H1 (cell line): ENCODE measurements at regions not wholly inside any gene's neighbourhood (a gene's known extent, or its start where the extent isn't known, plus 50 kb on each side); places are given as distances from the start of the nearest gene placed in this dataset.

ENCODE experiments used
- CTCF ChIA-PET: fragments of 300-600 bp; sonication (Branson Sonifier 250); formaldehyde crosslinking; loops from one replicate; lab custom pipeline; 2021; ENCODE audit not compliant: partially characterized antibody; lab: Charles Lee
- POLR2A ChIA-PET: fragments of 300-600 bp; sonication (Branson Sonifier 250); formaldehyde crosslinking; loops from one replicate; lab custom pipeline; 2021; ENCODE audit warnings: inconsistent platforms; ENCODE audit not compliant: partially characterized antibody; lab: Charles Lee
- DNase-seq, 2 experiments: peaks; one replicate each; pipeline versions ENCODE4 v3.0.0 to v3.0.0-alpha.2; 2010 to 2022; ENCODE audit warnings: low spot score in 2 of 2, low read depth in 1 of 2, mixed read lengths in 1 of 2
- FAIRE-seq: peaks from 2 replicates; lab custom pipeline; 2011; peaks lifted over from hg19 to GRCh38; lab: Jason Lieb, UNC
- H2AFZ ChIP-seq: 2 replicates; pipeline ENCODE4 v1.8.1; 2012; ENCODE audit warnings: low read length, inconsistent platforms
- H2AK5ac ChIP-seq: 2 replicates; pipeline ENCODE4 v1.6.1; 2013; ENCODE audit warnings: low read depth, low read length
- H2BK120ac ChIP-seq: replicated peaks from 2 replicates; pipeline ENCODE3; 2013; ENCODE audit warnings: low read depth, low read length, inconsistent platforms
- H2BK12ac ChIP-seq: 2 replicates; pipeline ENCODE4 v1.6.1; 2013; ENCODE audit warnings: low read depth, low read length
- H2BK15ac ChIP-seq: 2 replicates; pipeline ENCODE4 v1.6.1; 2013; ENCODE audit warnings: low read length
- H2BK20ac ChIP-seq: 2 replicates; pipeline ENCODE4 v1.6.1; 2013; ENCODE audit warnings: low read length
- H2BK5ac ChIP-seq: 2 replicates; pipeline ENCODE4 v1.6.1; 2013; ENCODE audit warnings: low read depth, low read length
- H3K14ac ChIP-seq: 2 replicates; pipeline ENCODE4 v1.6.1; 2013; ENCODE audit warnings: inconsistent platforms; ENCODE audit not compliant: insufficient read length
- H3K18ac ChIP-seq: 2 replicates; pipeline ENCODE4 v1.6.1; 2013; ENCODE audit warnings: low read length; ENCODE audit errors: extremely low read depth
- H3K23ac ChIP-seq: 2 replicates; pipeline ENCODE4 v1.6.1; 2013; ENCODE audit warnings: inconsistent platforms; ENCODE audit not compliant: insufficient read length
- H3K23me2 ChIP-seq: 2 replicates; pipeline ENCODE4 v1.6.1; 2013; ENCODE audit warnings: low read depth, low read length
- H3K27ac ChIP-seq: 2 replicates; pipeline ENCODE4 v1.6.1; 2011; ENCODE audit warnings: low read depth, low read length, inconsistent platforms
- H3K27me3 ChIP-seq, 4 experiments: replicated peaks in 1 of 4; 1 replicate in 1 of 4; 2 replicates in 3 of 4; pipeline versions ENCODE4 v1.6.1 to v1.8.1; 2011 to 2013; ENCODE audit warnings: low read length in 3 of 4, mild to moderate bottlenecking in 3 of 4, inconsistent platforms in 2 of 4, mixed read lengths in 2 of 4, moderate library complexity in 1 of 4; ENCODE audit not compliant: control insufficient read depth in 3 of 4, insufficient read depth in 3 of 4; ENCODE audit errors: extremely low read depth in 1 of 4
- H3K36me3 ChIP-seq, 4 experiments: 2 replicates each; pipeline versions ENCODE4 v1.6.1 to v1.8.1; 2011 to 2013; ENCODE audit warnings: mild to moderate bottlenecking in 4 of 4, low read length in 3 of 4, moderate library complexity in 2 of 4, control low read depth in 1 of 4, inconsistent platforms in 1 of 4; ENCODE audit not compliant: insufficient read depth in 4 of 4, control insufficient read depth in 2 of 4
- H3K4ac ChIP-seq: replicated peaks from 2 replicates; pipeline ENCODE3; 2013; ENCODE audit warnings: low read length, low read depth, mixed read lengths, inconsistent platforms; ENCODE audit not compliant: insufficient read length
- H3K4me1 ChIP-seq, 4 experiments: replicated peaks in 1 of 4; 1 replicate in 1 of 4; 2 replicates in 3 of 4; pipeline versions ENCODE4 v1.6.1 to v1.8.1; 2011 to 2013; ENCODE audit warnings: low read length in 3 of 4, inconsistent platforms in 2 of 4, mixed read lengths in 1 of 4; ENCODE audit not compliant: insufficient read depth in 4 of 4, control insufficient read depth in 3 of 4
- H3K4me2 ChIP-seq, 2 experiments: 2 replicates each; pipeline versions ENCODE4 v1.6.1 to v1.8.1; 2011 to 2013; ENCODE audit warnings: low read depth in 2 of 2, low read length in 2 of 2, control low read depth in 1 of 2, inconsistent platforms in 1 of 2, mild to moderate bottlenecking in 1 of 2; ENCODE audit not compliant: insufficient read depth in 1 of 2
- H3K4me3 ChIP-seq, 4 experiments: fragments of 200-600, 300-600 bp in 1 of 4; sonication (generic), shearing (Covaris generic), sonication (Bioruptor Twin) in 1 of 4; 2 replicates each; pipeline versions ENCODE4 v1.5.1 to v1.8.1; 2011 to 2016; ENCODE audit warnings: low read length in 4 of 4, low read depth in 3 of 4, control low read depth in 2 of 4, inconsistent platforms in 2 of 4, mild to moderate bottlenecking in 2 of 4, mixed read lengths in 1 of 4, moderate library complexity in 1 of 4; ENCODE audit not compliant: insufficient read depth in 2 of 4; ENCODE audit errors: extremely low read depth in 1 of 4
- H3K56ac ChIP-seq: replicated peaks from 2 replicates; pipeline ENCODE3; 2013; ENCODE audit warnings: low read depth, mild to moderate bottlenecking, mixed read lengths, low read length, inconsistent platforms; ENCODE audit not compliant: insufficient read length
- H3K79me1 ChIP-seq: 2 replicates; pipeline ENCODE4 v1.6.1; 2013; ENCODE audit warnings: low read depth, low read length, control low read depth
- H3K79me2 ChIP-seq, 2 experiments: 2 replicates each; pipeline versions ENCODE4 v1.6.1 to v1.8.1; 2012 to 2013; ENCODE audit warnings: low read length in 2 of 2, mild to moderate bottlenecking in 2 of 2, inconsistent platforms in 1 of 2; ENCODE audit not compliant: insufficient read depth in 2 of 2, control insufficient read depth in 1 of 2
- H3K9ac ChIP-seq, 4 experiments: replicated peaks in 1 of 4; 1 replicate in 1 of 4; 2 replicates in 3 of 4; pipeline versions ENCODE4 v1.6.1 to v1.8.1; 2011 to 2013; ENCODE audit warnings: low read depth in 3 of 4, low read length in 3 of 4, control low read depth in 2 of 4, mild to moderate bottlenecking in 2 of 4, moderate library complexity in 2 of 4, inconsistent platforms in 1 of 4; ENCODE audit errors: extremely low read depth in 1 of 4
- H3K9me3 ChIP-seq, 2 experiments: 2 replicates each; pipeline versions ENCODE4 v1.6.1 to v1.8.1; 2012 to 2013; ENCODE audit warnings: mild to moderate bottlenecking in 2 of 2, moderate library complexity in 2 of 2, control low read depth in 1 of 2, inconsistent platforms in 1 of 2, low read depth in 1 of 2, low read length in 1 of 2, mixed read lengths in 1 of 2; ENCODE audit not compliant: insufficient read depth in 2 of 2
- H4K20me1 ChIP-seq, 2 experiments: replicated peaks in 1 of 2; 2 replicates each; pipeline versions ENCODE3 to v1.8.1; 2011 to 2013; ENCODE audit warnings: inconsistent platforms in 2 of 2, low read length in 2 of 2, mild to moderate bottlenecking in 1 of 2; ENCODE audit not compliant: insufficient read depth in 2 of 2, control insufficient read depth in 1 of 2
- H4K5ac ChIP-seq: 2 replicates; pipeline ENCODE4 v1.6.1; 2013; ENCODE audit warnings: low read length, low read depth, mixed read lengths, inconsistent platforms; ENCODE audit not compliant: insufficient read length
- H4K8ac ChIP-seq: 2 replicates; pipeline ENCODE4 v1.8.0; 2013; ENCODE audit warnings: mild to moderate bottlenecking, moderate library complexity, low read length, inconsistent platforms; ENCODE audit not compliant: insufficient read depth; ENCODE audit errors: extremely low read depth
- H4K91ac ChIP-seq: replicated peaks from 2 replicates; pipeline ENCODE3; 2013; ENCODE audit warnings: low read length, mixed read lengths, inconsistent platforms; ENCODE audit not compliant: insufficient read length
- BRCA1 ChIP-seq: IDR thresholded peaks from 2 replicates; pipeline ENCODE4 v1.6.1; 2012; ENCODE audit warnings: low read depth, low read length, improper control_type of control experiment
- CBX5 ChIP-seq: fragments of 300-800, 300-1000 bp; sonication (generic); IDR thresholded peaks from 2 replicates; pipeline ENCODE4 v1.7.1; 2016; ENCODE audit warnings: antibody characterized with exemption, low read length, low read depth
- CBX8 ChIP-seq: fragments of 300-800, 300-1000 bp; sonication (generic); IDR thresholded peaks from 2 replicates; pipeline ENCODE4 v1.7.1; 2016; ENCODE audit warnings: low read depth, low read length, borderline replicate concordance
- CHD2 ChIP-seq: IDR thresholded peaks from 2 replicates; pipeline ENCODE4 v1.6.1; 2012; ENCODE audit warnings: low read length, improper control_type of control experiment
- EGR1 ChIP-seq: IDR thresholded peaks from 2 replicates; pipeline ENCODE4 v1.6.1; 2011; ENCODE audit warnings: low read depth, low read length, borderline replicate concordance
- EP300 ChIP-seq, 2 experiments: IDR thresholded peaks; 1 replicate in 1 of 2; 2 replicates in 1 of 2; pipeline ENCODE4 v1.6.1; 2011 to 2012; ENCODE audit warnings: low read depth in 2 of 2, low read length in 2 of 2, mild to moderate bottlenecking in 2 of 2, borderline replicate concordance in 1 of 2, inconsistent platforms in 1 of 2, moderate library complexity in 1 of 2
- GABPA ChIP-seq: IDR thresholded peaks from 2 replicates; pipeline ENCODE4 v1.6.1; 2011; ENCODE audit warnings: mild to moderate bottlenecking, low read length, moderate library complexity, borderline replicate concordance; ENCODE audit not compliant: insufficient read depth
- POLR2A ChIP-seq, 2 experiments: IDR thresholded peaks; 1 replicate in 1 of 2; 2 replicates in 1 of 2; pipeline ENCODE4 v1.6.1; 2011; ENCODE audit warnings: low read depth in 2 of 2, low read length in 2 of 2, mild to moderate bottlenecking in 2 of 2; ENCODE audit errors: control extremely low read depth in 1 of 2
- RAD21 ChIP-seq, 2 experiments: IDR thresholded peaks in 1 of 2; conservative IDR thresholded peaks in 1 of 2; 2 replicates each; pipeline ENCODE4 v1.6.1; 2011; ENCODE audit warnings: low read depth in 2 of 2, low read length in 2 of 2, improper control_type of control experiment in 1 of 2, inconsistent platforms in 1 of 2, mild to moderate bottlenecking in 1 of 2, moderate library complexity in 1 of 2
- RFX5 ChIP-seq: IDR thresholded peaks from 2 replicates; pipeline ENCODE4 v1.6.1; 2011; ENCODE audit warnings: low read depth, low read length, improper control_type of control experiment, borderline replicate concordance
- SIN3A ChIP-seq, 2 experiments: IDR thresholded peaks in 1 of 2; conservative IDR thresholded peaks in 1 of 2; 2 replicates each; pipeline ENCODE4 v1.6.1; 2011 to 2012; ENCODE audit warnings: low read length in 2 of 2, improper control_type of control experiment in 1 of 2, low read depth in 1 of 2, mild to moderate bottlenecking in 1 of 2
- SP4 ChIP-seq: IDR thresholded peaks from 2 replicates; pipeline ENCODE4 v1.6.1; 2012; ENCODE audit warnings: low read length, inconsistent platforms
- SRF ChIP-seq: IDR thresholded peaks from 2 replicates; pipeline ENCODE4 v1.6.1; 2011; ENCODE audit warnings: mild to moderate bottlenecking, low read depth, low read length, moderate library complexity
- SUZ12 ChIP-seq: fragments of 200-600 bp; sonication (generic); IDR thresholded peaks from 2 replicates; pipeline ENCODE4 v1.6.1; 2012; ENCODE audit warnings: mild to moderate bottlenecking, inconsistent platforms, low read length, moderate library complexity, mixed read lengths
- TAF7 ChIP-seq: optimal IDR thresholded peaks from 2 replicates; pipeline ENCODE3; 2011; ENCODE audit warnings: low read depth, mild to moderate bottlenecking, inconsistent platforms, low read length, moderate library complexity, borderline replicate concordance
- WGBS, 2 experiments: shearing (Covaris generic) in 1 of 2; methylation state at CpG; one replicate each; pipeline versions ENCODE4 v1.1.6 to v1.1.7; 2013 to 2015; ENCODE audit warnings: low lambda C conversion rate in 2 of 2, mixed read lengths in 2 of 2, inconsistent platforms in 1 of 2, low coverage in 1 of 2, missing lambda C conversion rate in 1 of 2; ENCODE audit not compliant: insufficient replicate concordance in 2 of 2, insufficient coverage in 1 of 2, insufficient read length in 1 of 2; ENCODE audit errors: extremely low coverage in 1 of 2, missing lambda C conversion rate in 1 of 2; 5-methylcytosine and 5-hydroxymethylcytosine counted together

- H3K23me2 ChIP-seq: no peaks in the 10 kb centered on the region
- no peak for FAIRE-seq
- no peaks in the 10 kb centered on the region for H3K79me1 ChIP-seq
- TF ChIP-seq BRCA1 (no peak), SUZ12 (no peak), EP300 (IDR thresholded peaks at IDR 0.05; ENCODE audit: borderline replicate concordance in 1 of 2, low read depth in 2 of 2, low read length in 2 of 2) (no peak), CBX5 (no peak), CHD2 (no peak), SRF (no peak), CBX8 (no peak), SIN3A (conservative IDR thresholded peaks at IDR 0.05 in 1 of 2, IDR thresholded peaks at IDR 0.05 in 1 of 2; ENCODE audit: low read depth in 1 of 2, low read length in 2 of 2) (no peak), SP4 (no peak), GABPA (no peak), POLR2A (IDR thresholded peaks at IDR 0.05; ENCODE audit: control extremely low read depth in 1 of 2, low read depth in 2 of 2, low read length in 2 of 2) (no peak), TAF7 (no peak), RFX5 (no peak), EGR1 (no peak), RAD21 (IDR thresholded peaks at IDR 0.05 in 1 of 2, conservative IDR thresholded peaks at IDR 0.05 in 1 of 2; ENCODE audit: low read depth in 2 of 2, low read length in 2 of 2) (no peak)
These were observed 574.1 kb downstream of the SATB2 start for GRCh38 chr2:198883604-198884003.

More at GRCh38 chr2:198883604-198884003, 574.1 kb downstream of the SATB2 start:
- H3K9me3 ChIP-seq: no peaks in the 10 kb centered on the region
- H3K4ac ChIP-seq: no peak overlapping the region
- no peaks in the 10 kb centered on the region; a peak in 1 of 8 replicates for H3K36me3 ChIP-seq
- WGBS, 2 experiments: 50% methylated on average over 2 of the region's 2 CpGs; no CpG with 5 or more reads in 1 of the 2 experiments
- no peak overlapping the region for H3K9ac ChIP-seq
- H3K4me1 ChIP-seq: no peaks in the 10 kb centered on the region
- no peak overlapping the region for H3K18ac ChIP-seq
- no peak overlapping the region for H2AK5ac ChIP-seq
- H4K5ac ChIP-seq: no peak overlapping the region
- no peak overlapping the region for H3K23ac ChIP-seq
- ChIA-PET POLR2A (no interaction called here), CTCF (no interaction called here)
- H2BK15ac ChIP-seq: no peak overlapping the region
- no peak overlapping the region for H3K56ac ChIP-seq
- H3K4me3 ChIP-seq: no peak overlapping the region
- no peaks in the 10 kb centered on the region for H4K20me1 ChIP-seq
- H3K79me2 ChIP-seq: no peaks in the 10 kb centered on the region
- no peak overlapping the region for H2BK12ac ChIP-seq
- DNase-seq: no peak
- no peak overlapping the region for H2AFZ ChIP-seq
- no peak overlapping the region for H2BK120ac ChIP-seq
- H4K8ac ChIP-seq: no peak overlapping the region
- H4K91ac ChIP-seq: no peak overlapping the region
- no peaks in the 10 kb centered on the region for H3K27me3 ChIP-seq
- no peak overlapping the region for H3K27ac ChIP-seq
- no peak overlapping the region for H2BK20ac ChIP-seq
- H3K14ac ChIP-seq: no peak overlapping the region
- H2BK5ac ChIP-seq: no peak overlapping the region
- H3K4me2 ChIP-seq: no peak overlapping the region
